ENCODE measurements at regions not wholly inside any gene's neighbourhood (a gene's known extent, or its start where the extent isn't known, plus 50 kb on each side); places are given as distances from the start of the nearest gene placed in this dataset.

DNA sequence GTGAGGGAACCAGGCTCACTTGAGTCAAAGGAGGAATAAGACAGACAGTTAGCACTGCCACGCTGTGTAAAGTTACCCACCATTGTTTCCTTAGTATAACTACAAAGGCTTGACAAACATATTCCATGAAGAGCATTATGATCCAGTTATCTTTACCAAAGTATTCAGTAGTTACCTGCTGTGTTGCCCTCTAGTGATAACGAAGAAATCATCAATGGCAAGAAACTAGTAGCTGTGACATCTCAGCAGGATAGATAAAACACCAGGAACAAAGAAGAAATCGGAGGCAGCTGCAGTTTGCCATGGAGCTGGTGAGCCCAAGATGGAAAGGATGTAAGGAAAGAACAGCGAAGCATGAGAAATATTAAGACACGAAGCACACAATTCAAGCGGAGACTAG is 215.3 kb upstream of the FSHR start:
- TF ChIP-seq, protein P1, sequence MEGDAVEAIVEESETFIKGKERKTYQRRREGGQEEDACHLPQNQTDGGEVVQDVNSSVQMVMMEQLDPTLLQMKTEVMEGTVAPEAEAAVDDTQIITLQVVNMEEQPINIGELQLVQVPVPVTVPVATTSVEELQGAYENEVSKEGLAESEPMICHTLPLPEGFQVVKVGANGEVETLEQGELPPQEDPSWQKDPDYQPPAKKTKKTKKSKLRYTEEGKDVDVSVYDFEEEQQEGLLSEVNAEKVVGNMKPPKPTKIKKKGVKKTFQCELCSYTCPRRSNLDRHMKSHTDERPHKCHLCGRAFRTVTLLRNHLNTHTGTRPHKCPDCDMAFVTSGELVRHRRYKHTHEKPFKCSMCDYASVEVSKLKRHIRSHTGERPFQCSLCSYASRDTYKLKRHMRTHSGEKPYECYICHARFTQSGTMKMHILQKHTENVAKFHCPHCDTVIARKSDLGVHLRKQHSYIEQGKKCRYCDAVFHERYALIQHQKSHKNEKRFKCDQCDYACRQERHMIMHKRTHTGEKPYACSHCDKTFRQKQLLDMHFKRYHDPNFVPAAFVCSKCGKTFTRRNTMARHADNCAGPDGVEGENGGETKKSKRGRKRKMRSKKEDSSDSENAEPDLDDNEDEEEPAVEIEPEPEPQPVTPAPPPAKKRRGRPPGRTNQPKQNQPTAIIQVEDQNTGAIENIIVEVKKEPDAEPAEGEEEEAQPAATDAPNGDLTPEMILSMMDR (IDR thresholded peaks at IDR 0.05; ENCODE audit: insufficient read depth, low read depth, low read length), result no peak
- no peak for DNase-seq (ENCODE audit: low read depth)
- no peak overlapping the region for H3K4me3 ChIP-seq (ENCODE audit: low read depth, low read length)

DNA sequence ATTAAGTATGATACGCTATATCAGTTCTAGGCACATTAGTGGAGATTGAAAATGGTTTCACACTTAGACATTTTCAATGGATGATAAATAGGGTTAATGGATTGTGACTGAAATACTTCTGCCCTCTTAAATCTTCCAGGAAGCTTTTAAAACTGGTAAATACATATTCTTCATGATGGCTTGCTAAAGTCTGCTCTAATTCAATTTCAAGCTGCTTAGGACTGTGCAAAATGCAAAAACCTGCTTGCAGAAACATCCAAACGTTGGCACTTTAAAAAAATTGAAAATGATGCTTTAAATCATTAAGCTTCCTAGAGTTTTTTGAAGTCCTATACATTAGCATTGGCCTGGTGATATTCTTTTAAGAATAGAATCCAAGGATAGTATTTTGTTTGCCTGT is 214.8 kb upstream of the FSHR start:
- DNase-seq (ENCODE audit: low read depth), result no peak
- no peak overlapping the region for H3K4me3 ChIP-seq (ENCODE audit: low read depth, low read length)
- TF ChIP-seq, protein P1 (IDR thresholded peaks at IDR 0.05; ENCODE audit: insufficient read depth, low read depth, low read length), result no peak

DNA sequence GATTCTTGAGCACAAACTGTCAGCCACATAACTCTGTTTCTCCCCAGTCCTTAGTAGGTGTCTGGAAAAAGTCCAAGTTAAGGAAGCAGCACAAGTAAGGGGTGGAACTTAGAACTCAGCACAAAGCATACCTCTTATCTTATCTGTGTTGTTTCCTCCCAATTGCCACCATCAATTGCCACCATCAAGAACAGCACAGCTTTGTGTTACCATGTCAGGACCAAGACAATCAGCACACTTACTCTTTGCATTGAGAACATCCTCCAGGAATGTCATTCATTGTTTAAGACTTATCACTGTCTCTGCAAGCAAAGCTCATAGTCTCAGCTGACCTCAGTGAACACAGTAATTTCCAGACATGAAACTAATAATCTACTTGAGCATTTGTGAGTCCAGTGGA is 212.7 kb upstream of the FSHR start:
- no peak overlapping the region for H3K4me3 ChIP-seq (ENCODE audit: low read depth, low read length)
- no peak for DNase-seq (ENCODE audit: low read depth)
- TF ChIP-seq, protein P1 (IDR thresholded peaks at IDR 0.05; ENCODE audit: insufficient read depth, low read depth, low read length), result no peak

DNA sequence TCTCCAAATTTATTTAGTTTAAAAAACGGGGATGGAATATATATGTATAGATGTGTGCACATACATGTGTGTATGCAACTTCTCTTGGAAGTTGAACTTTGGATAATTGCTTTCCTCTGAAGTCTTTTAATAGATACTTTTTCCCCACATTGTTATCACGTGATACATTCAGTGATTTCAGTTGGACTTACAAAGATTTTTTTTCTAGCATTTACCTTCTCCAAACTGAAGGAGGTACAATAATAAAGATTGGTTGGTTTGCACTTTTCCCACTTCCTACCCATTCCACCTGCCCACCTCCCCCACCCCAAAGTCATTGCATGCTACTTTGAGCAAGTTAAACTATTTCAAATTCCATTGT is 206.1 kb upstream of the FSHR start:
- TF ChIP-seq, protein P1 (IDR thresholded peaks at IDR 0.05; ENCODE audit: insufficient read depth, low read depth, low read length), result no peak
- no peak overlapping the region for H3K4me3 ChIP-seq (ENCODE audit: low read depth, low read length)
- DNase-seq (ENCODE audit: low read depth), result no peak

DNA sequence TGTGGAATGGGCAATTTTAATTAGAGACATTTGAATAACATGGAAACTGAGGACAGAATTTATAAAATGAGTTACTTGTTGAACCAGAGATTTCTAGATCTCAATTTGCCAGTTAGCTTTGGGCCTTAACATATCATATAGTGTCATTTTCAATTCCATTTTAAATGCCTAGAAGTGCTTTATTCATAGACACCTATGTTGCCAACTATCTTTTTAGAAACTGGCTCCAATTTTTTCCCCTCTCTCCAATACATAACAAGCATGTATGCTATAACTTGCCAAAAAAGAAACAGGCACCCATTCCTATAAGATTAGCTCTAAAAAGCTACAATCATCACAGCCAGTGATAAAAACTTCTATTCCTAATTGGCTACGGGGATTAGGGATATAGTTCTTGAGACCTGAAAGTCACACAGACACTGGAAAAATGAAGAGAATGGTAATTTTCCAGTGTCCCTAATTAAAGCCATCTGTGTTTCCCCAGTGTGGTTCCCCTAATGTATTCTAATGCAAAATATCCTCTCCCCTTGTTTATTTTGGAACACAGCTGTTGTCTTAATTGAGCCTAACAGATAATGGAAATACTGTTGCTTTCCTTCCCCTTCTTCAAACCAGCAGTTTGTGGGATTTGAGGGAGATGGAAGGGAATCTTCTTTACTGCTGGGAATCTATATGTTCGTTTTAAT is 205.5 kb upstream of the FSHR start:
- no peak overlapping the region for H3K4me3 ChIP-seq (ENCODE audit: low read depth, low read length)
- TF ChIP-seq, protein P1 (IDR thresholded peaks at IDR 0.05; ENCODE audit: insufficient read depth, low read depth, low read length), result no peak
- no peak for DNase-seq (ENCODE audit: low read depth)

DNA sequence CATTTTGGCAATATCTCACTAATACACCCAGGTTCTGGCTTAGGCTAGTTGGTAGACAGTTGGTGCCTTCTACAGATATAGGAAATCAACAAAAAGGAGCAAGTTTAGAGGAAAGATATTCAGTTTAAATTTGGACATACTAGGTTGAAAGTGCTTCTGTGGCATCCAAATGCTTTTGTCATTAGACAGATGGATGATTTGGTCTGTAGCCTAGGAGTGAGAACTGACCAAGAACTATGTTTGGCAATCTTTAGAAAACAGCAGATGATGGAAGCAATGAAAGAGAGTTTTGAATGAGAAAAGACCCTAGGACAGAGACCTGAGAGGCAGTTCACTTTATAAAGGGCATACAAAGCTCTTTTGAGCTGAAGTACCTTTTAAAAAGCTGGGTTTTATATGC is 201.3 kb upstream of the FSHR start:
- no peak for DNase-seq (ENCODE audit: low read depth)
- TF ChIP-seq, protein P1 (IDR thresholded peaks at IDR 0.05; ENCODE audit: insufficient read depth, low read depth, low read length), result no peak
- H3K4me3 ChIP-seq (ENCODE audit: low read depth, low read length), result no peak overlapping the region

DNA sequence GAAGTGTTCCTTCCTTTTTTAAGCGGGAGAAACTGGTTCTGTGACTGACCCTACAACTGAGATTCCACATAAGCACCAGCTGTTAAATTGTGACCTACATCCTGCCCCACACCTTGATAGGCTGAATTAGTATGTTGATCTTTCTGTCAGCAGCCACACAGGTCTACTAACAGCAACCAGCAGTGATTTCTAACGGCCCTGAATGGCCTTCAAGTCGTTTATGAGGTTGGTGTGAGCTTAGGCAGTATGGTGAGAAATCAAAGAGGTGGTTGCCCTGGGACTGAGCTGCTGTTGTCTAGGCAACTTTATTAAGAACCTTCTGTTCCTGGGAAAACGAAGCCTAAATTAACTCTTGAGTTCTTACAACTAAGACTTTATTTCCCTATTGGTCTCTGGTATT is 197.2 kb upstream of the FSHR start:
- no peak for DNase-seq (ENCODE audit: low read depth)
- no peak overlapping the region for H3K4me3 ChIP-seq (ENCODE audit: low read depth, low read length)
- TF ChIP-seq, protein P1 (IDR thresholded peaks at IDR 0.05; ENCODE audit: insufficient read depth, low read depth, low read length), result no peak

All from fibroblast of villous mesenchyme (primary cell).